ENCODE measurements at regions not wholly inside any gene's neighbourhood (a gene's known extent, or its start where the extent isn't known, plus 50 kb on each side); places are given as distances from the start of the nearest gene placed in this dataset.

DNA sequence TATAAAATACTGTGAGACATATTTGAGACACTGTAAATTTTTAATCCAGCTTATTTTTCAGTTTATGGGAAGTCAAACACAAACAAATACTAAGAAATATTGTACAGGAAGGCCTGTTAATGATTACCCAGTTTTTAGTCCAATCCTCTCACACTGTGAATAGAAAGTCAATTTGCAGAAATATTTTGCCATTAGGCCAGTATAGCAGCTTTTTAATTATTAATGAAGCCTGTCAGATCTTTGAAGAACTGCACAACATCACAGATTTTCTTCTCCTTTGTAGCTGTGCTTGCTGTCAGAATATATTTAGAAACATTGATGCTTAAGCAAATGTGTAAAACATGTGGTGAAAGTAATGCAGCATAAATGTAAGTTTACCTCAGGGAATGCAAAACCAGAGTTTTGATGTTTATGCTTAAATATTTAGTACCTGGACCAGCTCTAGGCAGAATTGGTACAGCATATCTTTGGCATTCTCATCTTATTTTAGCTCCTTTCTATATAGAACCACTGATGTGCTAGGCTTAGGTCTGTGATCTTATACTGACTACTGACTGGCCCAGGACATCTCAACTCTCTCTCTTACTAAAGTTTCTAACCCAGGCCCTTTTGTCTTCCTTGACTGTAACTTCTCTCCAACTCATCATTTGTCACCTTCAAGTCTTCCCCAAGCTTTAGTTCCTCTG, 230.8 kb upstream of the NAV3 start:
- H3K4me1 ChIP-seq (ENCODE audit: insufficient read depth, low read length), result no peaks in the 10 kb centered on the region
- H3K9ac ChIP-seq (ENCODE audit: low read depth, low read length), result no peak overlapping the region
- no peaks in the 10 kb centered on the region for H3K36me3 ChIP-seq (ENCODE audit: insufficient read depth, low read length)
- no peaks in the 10 kb centered on the region for H3K9me3 ChIP-seq (ENCODE audit: control insufficient read depth, insufficient read depth, low read length)

GRCh38 chr12:77594366-77594765, 236.3 kb upstream of the NAV3 start:
- Histone ChIP-seq H3K9me3 (ENCODE audit: control insufficient read depth, insufficient read depth, low read length) (no peaks in the 10 kb centered on the region), H3K4me1 (ENCODE audit: insufficient read depth, low read length) (no peaks in the 10 kb centered on the region), H3K36me3 (ENCODE audit: insufficient read depth, low read length) (no peaks in the 10 kb centered on the region), H3K9ac (ENCODE audit: low read depth, low read length) (no peak overlapping the region)

GRCh38 chr12:77592836-77593235, 237.9 kb upstream of the NAV3 start:
- Histone ChIP-seq H3K9me3 (ENCODE audit: control insufficient read depth, insufficient read depth, low read length) (no peaks in the 10 kb centered on the region), H3K4me1 (ENCODE audit: insufficient read depth, low read length) (no peaks in the 10 kb centered on the region), H3K36me3 (ENCODE audit: insufficient read depth, low read length) (no peaks in the 10 kb centered on the region), H3K9ac (ENCODE audit: low read depth, low read length) (no peak overlapping the region)

- Histone ChIP-seq H3K36me3 (ENCODE audit: insufficient read depth, low read length) (no peaks in the 10 kb centered on the region), H3K9ac (ENCODE audit: low read depth, low read length) (no peak overlapping the region), H3K9me3 (ENCODE audit: control insufficient read depth, insufficient read depth, low read length) (no peaks in the 10 kb centered on the region), H3K4me1 (ENCODE audit: insufficient read depth, low read length) (no peaks in the 10 kb centered on the region)
These were observed 238.5 kb upstream of the NAV3 start for GRCh38 chr12:77591959-77592743.

DNA sequence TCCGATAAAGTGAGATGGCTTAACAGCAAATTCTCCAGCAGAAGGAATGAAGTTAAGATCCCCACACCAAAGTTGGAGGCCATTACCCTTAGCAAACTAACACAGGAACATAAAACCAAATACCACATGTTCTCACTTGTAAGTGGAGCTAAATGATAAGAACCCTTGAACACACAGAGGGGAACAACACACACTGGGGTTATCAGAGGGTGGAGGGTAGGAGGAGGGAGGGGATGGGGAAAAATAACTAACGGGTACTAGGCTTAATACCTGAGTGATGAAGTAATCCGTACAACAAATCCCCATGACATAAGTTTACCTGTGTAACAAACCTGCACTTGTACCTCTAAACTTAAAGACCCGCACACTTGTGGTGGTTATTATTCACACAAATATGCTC, 240.4 kb upstream of the NAV3 start:
- Histone ChIP-seq H3K36me3 (ENCODE audit: insufficient read depth, low read length) (no peaks in the 10 kb centered on the region), H3K4me1 (ENCODE audit: insufficient read depth, low read length) (no peaks in the 10 kb centered on the region), H3K9me3 (ENCODE audit: control insufficient read depth, insufficient read depth, low read length) (no peaks in the 10 kb centered on the region), H3K9ac (ENCODE audit: low read depth, low read length) (no peak overlapping the region)

GRCh38 chr12:77584860-77585259, 245.8 kb upstream of the NAV3 start:
- no peaks in the 10 kb centered on the region for H3K36me3 ChIP-seq (ENCODE audit: insufficient read depth, low read length)
- no peaks in the 10 kb centered on the region for H3K9me3 ChIP-seq (ENCODE audit: control insufficient read depth, insufficient read depth, low read length)
- H3K4me1 ChIP-seq (ENCODE audit: insufficient read depth, low read length), result no peaks in the 10 kb centered on the region
- no peak overlapping the region for H3K9ac ChIP-seq (ENCODE audit: low read depth, low read length)

GRCh38 chr12:77578466-77579220, 252.1 kb upstream of the NAV3 start:
- H3K4me1 ChIP-seq (ENCODE audit: insufficient read depth, low read length), result no peaks in the 10 kb centered on the region
- no peak overlapping the region for H3K9ac ChIP-seq (ENCODE audit: low read depth, low read length)
- no peaks in the 10 kb centered on the region for H3K36me3 ChIP-seq (ENCODE audit: insufficient read depth, low read length)
- no peaks in the 10 kb centered on the region for H3K9me3 ChIP-seq (ENCODE audit: control insufficient read depth, insufficient read depth, low read length)

DNA sequence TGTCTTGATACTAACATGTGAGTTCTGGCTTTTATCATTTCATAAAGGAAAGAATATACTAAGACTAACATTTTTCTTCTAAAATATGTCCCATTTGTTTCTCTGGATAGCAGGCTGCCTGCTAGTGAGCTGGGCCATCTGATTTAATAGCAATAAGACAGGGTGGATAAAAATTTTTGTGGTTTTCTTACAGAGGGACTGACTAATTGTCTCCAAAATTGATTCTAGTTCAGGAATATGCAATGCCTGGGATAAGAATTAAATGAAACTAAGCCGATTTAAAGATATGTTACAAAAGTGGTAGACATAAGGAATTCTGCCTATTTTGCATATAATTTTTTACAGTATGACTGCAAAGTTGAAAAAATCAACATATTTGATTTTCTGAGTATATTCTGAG, 252.9 kb upstream of the NAV3 start:
- no peaks in the 10 kb centered on the region for H3K36me3 ChIP-seq (ENCODE audit: insufficient read depth, low read length)

DNA sequence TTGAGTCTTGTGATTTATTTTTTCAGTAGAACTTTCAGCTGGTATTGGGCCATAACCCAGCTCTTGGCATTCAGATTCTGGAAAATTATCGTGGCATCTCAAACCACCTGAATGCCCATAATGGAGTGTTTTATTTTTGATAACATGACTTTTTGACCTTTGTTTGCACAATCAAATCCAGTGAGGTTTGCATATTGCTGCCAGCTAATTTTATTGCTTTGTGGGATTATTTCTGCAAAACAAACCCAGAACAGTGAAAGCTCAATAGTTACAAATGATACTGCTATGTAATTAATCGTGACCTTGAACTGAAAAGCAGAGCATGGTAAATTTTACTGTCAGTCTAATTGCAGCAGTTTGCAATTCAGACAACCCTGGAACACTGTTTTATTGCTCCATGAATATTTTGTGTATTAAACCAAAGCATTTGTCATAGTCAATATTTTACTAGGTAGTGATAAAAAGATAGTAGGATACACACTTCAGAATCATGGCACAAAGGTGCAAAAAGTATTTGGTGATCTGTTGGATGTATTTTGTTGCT, 255.2 kb upstream of the NAV3 start:
- Histone ChIP-seq H3K36me3 (ENCODE audit: insufficient read depth, low read length) (no peaks in the 10 kb centered on the region), H3K4me1 (ENCODE audit: insufficient read depth, low read length) (no peaks in the 10 kb centered on the region), H3K9ac (ENCODE audit: low read depth, low read length) (no peak overlapping the region), H3K9me3 (ENCODE audit: control insufficient read depth, insufficient read depth, low read length) (no peaks in the 10 kb centered on the region)

More for the DNA sequence above, 252.9 kb upstream of the NAV3 start:
- no peak overlapping the region for H3K9ac ChIP-seq (ENCODE audit: low read depth, low read length)
- no peaks in the 10 kb centered on the region for H3K9me3 ChIP-seq (ENCODE audit: control insufficient read depth, insufficient read depth, low read length)
- H3K4me1 ChIP-seq (ENCODE audit: insufficient read depth, low read length), result no peaks in the 10 kb centered on the region

GRCh38 chr12:77572371-77572770, 258.3 kb upstream of the NAV3 start:
- H3K4me1 ChIP-seq (ENCODE audit: insufficient read depth, low read length), result no peaks in the 10 kb centered on the region
- H3K36me3 ChIP-seq (ENCODE audit: insufficient read depth, low read length), result no peaks in the 10 kb centered on the region
- H3K9me3 ChIP-seq (ENCODE audit: control insufficient read depth, insufficient read depth, low read length), result no peaks in the 10 kb centered on the region
- no peak overlapping the region for H3K9ac ChIP-seq (ENCODE audit: low read depth, low read length)

- Histone ChIP-seq H3K36me3 (ENCODE audit: insufficient read depth, low read length) (no peaks in the 10 kb centered on the region), H3K4me1 (ENCODE audit: insufficient read depth, low read length) (no peaks in the 10 kb centered on the region), H3K9ac (ENCODE audit: low read depth, low read length) (no peak overlapping the region), H3K9me3 (ENCODE audit: control insufficient read depth, insufficient read depth, low read length) (no peaks in the 10 kb centered on the region)
These were observed 258.9 kb upstream of the NAV3 start for GRCh38 chr12:77571768-77572167.

GRCh38 chr12:77571127-77571526, 259.6 kb upstream of the NAV3 start:
- H3K4me1 ChIP-seq (ENCODE audit: insufficient read depth, low read length), result no peaks in the 10 kb centered on the region
- no peaks in the 10 kb centered on the region for H3K36me3 ChIP-seq (ENCODE audit: insufficient read depth, low read length)
- no peaks in the 10 kb centered on the region for H3K9me3 ChIP-seq (ENCODE audit: control insufficient read depth, insufficient read depth, low read length)
- H3K9ac ChIP-seq (ENCODE audit: low read depth, low read length), result no peak overlapping the region

- Histone ChIP-seq H3K9me3 (ENCODE audit: control insufficient read depth, insufficient read depth, low read length) (no peaks in the 10 kb centered on the region), H3K36me3 (ENCODE audit: insufficient read depth, low read length) (no peaks in the 10 kb centered on the region), H3K9ac (ENCODE audit: low read depth, low read length) (no peak overlapping the region), H3K4me1 (ENCODE audit: insufficient read depth, low read length) (no peaks in the 10 kb centered on the region)
These were observed 260.8 kb upstream of the NAV3 start for GRCh38 chr12:77569876-77570275.

- Histone ChIP-seq H3K9ac (ENCODE audit: low read depth, low read length) (no peak overlapping the region), H3K9me3 (ENCODE audit: control insufficient read depth, insufficient read depth, low read length) (peaks cover 5% of the 10 kb centered on the region; the same call in 1 of the 2 replicates), H3K36me3 (ENCODE audit: insufficient read depth, low read length) (no peaks in the 10 kb centered on the region), H3K4me1 (ENCODE audit: insufficient read depth, low read length) (no peaks in the 10 kb centered on the region)
These were observed 270.0 kb upstream of the NAV3 start for GRCh38 chr12:77560714-77561113.

All from ES-I3 (cell line).